ENCODE measurements at regions not wholly inside any gene's neighbourhood (a gene's known extent, or its start where the extent isn't known, plus 50 kb on each side); places are given as distances from the start of the nearest gene placed in this dataset.

GRCh38 chr18:43785158-43785557 is 507.9 kb upstream of the SYT4 start:
- TF ChIP-seq CTCF (IDR thresholded peaks at IDR 0.05; ENCODE audit: insufficient read depth, low read depth, low read length) (no peak), EZH2 (IDR thresholded peaks at IDR 0.05; ENCODE audit: insufficient read depth, low read length) (no peak)
